CMK (cell line): ENCODE measurements at regions not wholly inside any gene's neighbourhood (a gene's known extent, or its start where the extent isn't known, plus 50 kb on each side); places are given as distances from the start of the nearest gene placed in this dataset.

Source experiments
- DNase-seq: peaks from one replicate; pipeline ENCODE4 v3.0.0-alpha.2; 2010; ENCODE audit warnings: low read depth

DNA sequence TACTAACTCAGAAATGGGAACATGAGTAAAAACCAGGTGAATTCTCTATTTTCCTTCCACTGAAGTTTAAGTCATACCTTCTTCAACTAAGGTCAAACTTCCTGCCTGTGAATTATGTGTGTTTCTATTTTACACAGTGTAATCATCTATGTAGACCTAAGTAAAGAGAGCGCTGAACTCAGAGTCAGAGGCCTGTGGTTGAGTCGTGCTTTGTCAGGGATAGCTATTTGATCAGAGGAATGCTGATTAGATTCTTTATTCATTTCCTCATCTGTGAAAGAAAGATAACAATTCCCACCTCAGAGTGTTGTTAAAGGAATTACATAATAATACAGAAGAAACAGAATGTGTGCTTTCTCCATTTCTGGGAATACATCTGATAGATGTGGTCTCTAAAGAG, 654.1 kb downstream of the STIM2 start:
- peak; percentile 45 for DNase-seq

DNA sequence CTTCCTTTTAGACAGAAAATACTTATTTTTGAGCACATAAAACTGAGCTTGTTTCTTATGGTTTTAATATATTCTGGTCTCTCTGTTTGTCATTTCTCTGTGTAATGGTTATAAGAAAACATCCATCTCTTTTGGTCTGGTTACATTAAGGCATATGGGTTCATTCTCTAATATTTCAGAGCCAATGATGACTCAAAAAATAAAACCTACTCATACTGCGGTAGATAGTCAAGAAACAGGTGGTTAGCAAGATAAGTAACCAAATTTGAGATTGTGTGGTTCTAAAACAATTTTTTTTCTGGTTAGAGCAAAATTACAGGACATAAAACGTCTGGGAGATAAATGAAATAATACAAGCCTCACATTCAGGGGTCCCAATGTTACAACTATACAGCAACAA, 654.5 kb downstream of the STIM2 start:
- peak; percentile 65 for DNase-seq

DNA sequence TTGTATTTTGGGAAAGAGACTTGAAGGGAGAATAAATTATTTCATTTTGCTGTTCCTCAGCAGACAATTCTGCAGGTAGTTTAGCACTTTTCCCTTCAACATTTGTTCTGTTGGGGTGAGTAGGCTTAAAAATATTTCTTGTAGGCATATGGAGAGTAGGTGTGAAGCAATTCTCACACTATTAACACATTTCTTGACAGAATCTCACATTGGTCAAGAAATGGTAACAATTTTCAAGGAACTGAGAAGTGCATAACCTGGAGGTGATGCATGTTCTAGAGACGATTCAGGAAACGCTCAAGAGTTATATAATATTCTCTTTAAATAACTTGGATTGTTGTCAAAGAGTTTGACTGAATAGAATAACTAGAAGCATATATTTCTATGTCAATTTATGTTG, 658.2 kb downstream of the STIM2 start:
- DNase-seq: no peak

DNA sequence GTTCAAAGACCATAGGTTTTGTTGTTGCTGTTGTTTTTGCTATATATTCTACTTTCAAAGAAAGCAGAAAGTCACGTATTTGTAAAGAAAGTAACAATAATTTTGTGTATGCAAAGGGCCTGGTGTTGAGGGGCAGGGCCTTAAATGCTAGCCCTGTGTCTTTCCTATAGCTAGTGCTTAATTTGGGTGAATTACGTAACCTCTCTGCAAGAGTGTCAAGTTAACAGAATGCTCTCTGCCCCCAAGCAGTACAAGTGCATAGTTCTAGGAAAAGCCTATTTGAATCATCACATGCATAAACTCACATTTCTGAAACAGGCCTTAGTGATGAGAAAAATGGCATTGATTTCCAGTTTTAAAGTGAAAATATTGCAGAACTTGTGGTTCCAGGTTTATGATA, 663.6 kb downstream of the STIM2 start:
- no peak for DNase-seq

DNA sequence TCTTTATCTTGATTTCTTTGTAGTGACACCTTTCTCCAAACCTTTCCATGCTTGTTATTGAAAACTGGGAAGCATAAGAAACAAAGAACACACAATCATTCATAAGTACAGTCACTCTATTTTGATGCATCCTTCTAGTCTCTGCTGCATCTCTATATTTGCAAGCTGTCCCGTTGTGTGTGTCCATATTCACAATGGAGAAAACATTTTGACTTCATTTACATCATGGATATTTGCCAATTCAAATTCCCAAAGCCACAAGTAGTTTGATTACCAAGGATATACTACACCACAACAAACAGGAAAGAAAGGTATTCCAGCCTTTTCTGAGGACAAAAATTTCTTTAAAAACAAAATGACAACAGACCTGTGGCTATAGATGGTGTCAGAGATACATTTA, 673.8 kb downstream of the STIM2 start:
- DNase-seq: no peak

DNA sequence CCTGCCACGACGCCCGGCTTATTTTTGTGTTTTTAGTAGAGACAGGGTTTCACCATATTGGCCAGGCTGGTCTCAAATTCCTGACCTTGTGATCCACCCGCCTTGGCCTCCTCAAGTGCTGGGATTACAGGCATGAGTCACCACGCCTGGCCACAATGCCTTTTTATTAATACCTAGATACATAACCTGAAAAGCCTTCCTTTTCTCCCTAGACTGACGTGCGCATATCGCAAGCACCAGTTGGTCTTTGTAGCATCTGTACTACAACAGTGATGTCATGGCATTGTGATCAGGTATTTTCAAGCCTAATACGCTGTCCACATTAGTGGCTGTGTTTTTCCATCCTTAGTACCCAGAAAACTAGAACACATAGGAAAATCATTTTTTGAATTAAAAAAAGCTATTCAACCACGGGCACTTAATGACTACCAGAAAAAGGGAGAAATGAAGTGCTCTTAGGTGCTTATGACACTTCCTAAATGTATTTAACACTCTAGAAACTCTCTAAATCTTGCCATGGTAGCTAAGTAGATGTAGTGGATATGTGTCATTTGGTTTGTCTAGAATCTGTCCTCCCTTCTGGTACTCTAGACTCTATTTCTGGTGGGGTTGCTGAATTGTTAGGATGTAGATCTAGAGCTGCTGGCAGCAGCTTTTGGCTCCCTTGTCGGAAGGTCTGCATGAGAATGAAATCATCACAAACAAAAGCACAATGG, 707.8 kb downstream of the STIM2 start:
- DNase-seq: no peak

DNA sequence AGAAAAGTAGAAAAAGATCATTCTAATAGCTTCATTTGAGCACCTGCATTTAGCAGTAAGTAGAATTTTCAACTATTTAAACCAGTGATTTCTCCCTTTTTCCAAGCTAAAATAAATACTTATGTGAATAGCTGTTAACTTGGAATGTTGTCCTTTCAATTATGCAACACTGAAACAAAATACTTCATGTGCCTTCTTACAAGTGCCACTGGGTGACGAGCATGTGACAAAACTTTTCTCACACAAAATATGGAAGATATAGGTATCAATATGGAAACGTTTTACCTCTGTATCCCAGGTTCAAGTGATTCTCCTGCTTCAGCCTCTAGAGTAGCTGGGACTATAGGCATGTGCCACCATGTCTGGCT, 708.3 kb downstream of the STIM2 start:
- no peak for DNase-seq

DNA sequence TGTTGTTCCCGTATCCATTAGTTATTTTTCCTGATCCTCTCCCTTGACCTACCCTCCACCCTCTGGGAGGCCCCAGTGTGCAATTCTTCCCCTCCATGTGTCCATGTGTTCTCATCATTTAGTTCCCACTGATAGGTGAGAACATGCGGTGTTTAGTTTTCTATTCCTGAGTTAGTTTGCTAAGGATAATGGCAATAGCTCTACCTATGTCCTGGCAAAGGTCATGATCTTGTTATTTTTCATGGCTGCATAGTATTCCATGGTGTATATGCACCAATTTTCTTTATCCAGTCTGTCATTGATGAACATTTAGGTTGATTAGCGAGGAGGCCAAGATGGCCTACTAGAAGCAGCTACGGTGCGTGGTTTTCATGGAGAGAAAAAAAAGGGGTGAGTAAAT, 714.1 kb downstream of the STIM2 start:
- no peak for DNase-seq

DNA sequence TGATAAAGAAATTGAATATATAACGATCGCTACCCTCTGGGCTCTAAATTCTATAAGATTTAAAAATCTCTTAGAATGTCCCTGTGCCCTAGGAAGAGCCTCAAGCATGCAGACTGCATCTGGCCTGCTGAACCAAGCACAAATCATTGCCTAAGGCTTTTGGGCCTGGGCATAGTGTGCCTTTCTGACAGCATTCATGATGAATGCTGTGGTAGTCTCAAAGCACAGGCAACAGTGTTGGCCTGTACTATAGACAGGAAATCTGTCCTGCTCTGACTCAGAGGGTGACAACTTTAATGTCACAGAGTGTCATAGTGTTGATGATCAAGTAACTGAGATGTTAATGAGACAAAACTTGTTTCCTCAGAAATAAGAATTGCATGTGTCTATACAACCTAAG, 717.3 kb downstream of the STIM2 start:
- DNase-seq: no peak

DNA sequence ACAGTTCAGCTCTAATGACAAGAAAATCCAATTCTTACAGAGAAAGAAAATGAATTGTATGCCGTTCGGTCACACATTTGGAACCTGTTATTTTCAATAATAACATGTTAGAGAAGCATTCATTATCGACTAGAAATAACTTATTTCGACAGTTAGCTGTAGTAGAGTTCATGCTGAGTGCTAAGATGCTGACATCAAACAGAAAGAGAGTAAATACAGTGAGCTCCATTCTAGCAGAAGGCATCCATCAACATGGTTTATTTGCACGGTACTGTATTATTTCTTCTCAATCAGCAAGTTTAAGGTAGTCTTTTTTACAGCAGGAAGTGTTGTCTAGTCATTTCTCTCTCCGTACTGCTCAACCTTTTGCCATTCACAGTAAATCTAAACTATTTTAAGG, 732.1 kb downstream of the STIM2 start:
- DNase-seq: no peak

DNA sequence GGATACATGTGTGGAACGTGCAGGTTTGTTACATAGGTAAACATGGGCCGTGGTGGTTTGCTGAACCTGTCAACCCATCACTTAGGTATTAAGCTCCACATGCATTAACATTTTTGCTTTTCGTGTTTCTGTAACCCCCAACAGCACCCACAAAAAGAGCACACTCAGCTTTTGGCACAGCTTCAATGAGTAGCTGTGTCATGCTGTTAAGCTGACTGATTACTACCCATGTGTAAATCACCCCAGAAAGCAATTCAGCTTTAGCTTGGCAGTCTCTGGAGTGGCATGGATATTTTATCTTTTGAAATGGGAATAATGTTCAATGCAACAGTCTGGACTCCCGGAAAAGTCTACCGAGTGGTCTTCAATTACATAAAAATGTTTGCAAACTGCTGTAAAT, 734.3 kb downstream of the STIM2 start:
- DNase-seq: no peak

DNA sequence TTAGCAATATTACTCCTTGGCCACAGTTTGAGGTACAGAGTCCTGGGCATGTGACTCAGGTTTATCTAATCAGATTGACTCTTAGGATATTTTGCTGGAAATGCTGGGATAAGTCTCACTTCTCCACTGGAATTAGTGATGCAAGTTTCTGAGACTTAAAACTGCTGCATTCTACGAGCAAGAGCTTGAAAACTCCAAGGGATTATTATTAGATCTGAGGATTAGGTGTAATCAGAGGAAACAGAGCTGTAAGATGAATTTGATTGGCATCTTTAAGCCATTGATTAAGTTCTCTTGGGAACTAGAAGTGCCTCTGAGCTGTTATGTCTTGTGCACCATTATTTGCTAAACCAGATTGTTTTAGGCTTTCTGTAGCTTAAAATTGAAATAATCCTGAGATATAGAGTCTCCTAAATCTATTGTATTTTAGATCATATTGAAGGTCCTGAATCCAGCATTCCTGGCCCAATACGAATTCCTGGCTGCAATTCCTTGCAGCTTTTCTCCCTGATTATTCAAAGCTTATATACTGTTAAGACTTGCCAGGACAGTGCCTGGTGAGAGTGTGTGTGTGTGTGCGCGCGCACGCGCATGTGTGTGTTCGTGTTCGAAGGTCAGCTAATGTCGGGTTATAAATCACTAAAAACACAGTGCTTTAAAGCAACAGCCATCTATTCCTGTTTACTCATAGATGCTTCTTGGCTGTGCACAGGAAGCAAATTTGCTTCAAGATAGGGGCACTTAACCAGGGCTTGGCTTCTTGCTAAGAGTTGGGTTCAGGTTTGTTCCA, 735.1 kb downstream of the STIM2 start:
- DNase-seq: no peak

DNA sequence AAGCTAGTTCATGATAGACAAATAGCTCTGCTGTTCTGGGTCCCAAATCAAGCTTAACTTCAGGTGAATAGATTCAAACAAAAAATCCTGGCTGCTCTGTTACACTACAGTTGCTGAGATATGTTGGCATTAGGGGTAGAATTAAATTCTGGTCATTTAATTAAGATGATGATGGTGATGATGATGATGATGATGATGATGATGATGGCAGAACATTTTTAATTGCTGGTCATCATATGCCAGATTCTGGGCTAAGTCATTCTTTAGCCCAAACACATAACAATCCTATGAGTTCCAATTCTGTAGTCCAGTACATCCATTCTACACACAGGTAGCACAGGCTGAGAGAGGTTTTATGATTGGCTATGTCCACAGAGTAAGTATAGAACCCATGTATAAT, 741.5 kb downstream of the STIM2 start:
- DNase-seq: no peak

DNA sequence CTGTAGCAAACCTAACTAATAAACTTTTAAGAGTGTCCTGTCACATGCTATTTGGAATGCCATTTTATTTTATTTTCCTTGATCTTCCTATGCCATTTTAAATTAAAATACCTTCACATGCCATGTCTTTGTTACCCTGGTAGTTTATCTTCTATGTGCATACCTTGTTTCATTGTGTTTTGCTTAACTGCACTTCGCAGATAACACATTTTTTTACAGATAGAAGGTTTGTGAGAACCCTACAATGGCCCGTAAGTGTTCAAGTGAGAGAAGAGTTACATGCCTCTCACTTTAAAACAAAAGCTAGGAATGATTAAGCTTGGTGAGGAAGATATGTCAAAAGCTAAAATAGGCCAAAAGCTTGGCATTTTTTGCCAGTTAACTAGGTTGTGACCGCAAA, 744.1 kb downstream of the STIM2 start:
- DNase-seq: no peak

DNA sequence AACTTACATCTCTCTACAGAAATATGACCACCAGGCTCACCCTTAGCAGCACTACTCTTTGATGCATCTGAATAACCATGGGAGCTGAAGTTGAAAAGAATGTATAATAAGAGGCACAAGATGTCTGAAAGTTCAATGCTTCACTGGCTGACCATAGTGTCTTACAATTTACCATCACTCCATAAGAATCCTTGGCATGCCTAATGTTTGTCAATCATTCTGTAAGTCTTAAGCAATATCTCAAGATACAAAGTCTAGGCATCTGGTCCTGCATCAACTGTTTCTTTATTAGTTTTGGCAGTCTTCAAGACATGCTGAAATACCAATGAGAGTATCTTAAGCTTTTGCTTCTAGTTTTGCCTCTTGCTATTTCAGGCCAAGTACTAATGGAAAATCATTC, 755.5 kb downstream of the STIM2 start:
- no peak for DNase-seq

DNA sequence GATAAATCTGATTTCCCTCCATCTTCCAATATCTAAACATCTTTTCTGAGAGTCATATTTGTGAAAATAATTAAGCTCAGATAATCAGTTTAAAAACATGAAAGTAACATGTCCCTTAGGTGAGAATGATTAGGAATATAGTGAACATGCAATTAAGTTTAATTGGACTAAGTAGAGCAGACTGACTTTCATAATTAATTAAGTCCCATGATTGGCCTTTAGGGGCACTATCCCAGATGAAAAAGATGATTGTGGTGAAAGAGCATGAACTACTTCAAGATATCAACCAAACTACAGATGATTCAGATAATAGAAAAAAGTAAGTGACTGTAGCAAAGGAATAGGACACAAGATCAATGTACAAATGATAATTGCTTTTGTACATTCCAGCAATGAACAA, 758.8 kb downstream of the STIM2 start:
- no peak for DNase-seq

DNA sequence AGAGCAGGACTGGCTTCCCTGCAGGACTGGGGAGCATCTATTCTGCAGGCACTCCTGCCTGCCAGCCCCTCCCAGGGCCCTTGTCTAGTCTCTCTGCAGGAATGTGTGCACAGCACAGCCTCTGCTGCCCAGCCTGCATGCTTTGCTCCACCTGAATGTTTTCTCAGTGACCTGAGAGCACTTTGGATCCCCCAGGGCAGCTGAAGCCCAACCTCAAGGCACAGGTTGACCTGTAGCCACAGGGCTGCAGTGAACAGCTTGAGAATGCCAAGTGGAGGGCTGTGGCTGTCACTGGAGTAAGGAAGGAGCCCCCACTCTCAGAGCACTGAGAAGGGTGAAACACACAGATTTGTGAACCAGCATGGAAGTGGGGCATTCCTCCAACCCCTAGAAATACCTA, 760.2 kb downstream of the STIM2 start:
- DNase-seq: no peak

DNA sequence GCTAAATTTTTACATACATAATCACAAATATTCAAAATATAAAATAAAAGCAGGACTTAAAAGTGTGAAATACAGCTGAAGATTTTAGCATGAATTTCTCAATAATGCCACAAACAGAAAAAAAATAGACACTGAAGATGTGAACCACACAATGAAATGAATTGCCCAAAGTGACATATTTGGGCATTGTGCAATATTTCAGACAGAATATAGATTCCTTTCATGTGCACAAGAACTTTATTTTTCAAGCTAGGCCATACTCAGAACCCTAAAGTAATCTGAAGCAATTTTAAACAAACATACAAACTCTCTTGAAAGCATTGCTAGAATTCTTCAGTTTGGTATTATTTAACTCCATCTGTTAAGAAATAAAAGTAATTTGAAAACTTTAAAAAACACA, 764.1 kb downstream of the STIM2 start:
- no peak for DNase-seq

DNA sequence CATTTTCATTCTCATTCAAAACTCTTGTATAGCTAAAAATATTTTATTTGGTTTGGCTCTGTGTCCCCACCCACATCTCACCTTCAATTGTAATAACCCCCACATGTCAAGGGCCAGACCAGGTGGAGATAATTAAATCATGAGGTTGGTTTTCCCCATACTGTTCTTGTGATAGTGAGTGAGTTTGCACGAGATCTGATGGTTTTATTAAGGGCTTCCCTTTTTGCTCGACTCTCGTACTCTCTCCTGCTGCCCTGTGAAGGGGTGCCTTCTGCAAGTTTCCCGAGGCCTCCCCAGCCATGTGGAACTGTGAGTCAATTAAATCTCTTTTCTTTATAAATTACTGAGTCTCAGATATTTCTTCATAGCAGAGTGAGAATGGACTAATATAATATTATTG, 768.0 kb downstream of the STIM2 start:
- no peak for DNase-seq

DNA sequence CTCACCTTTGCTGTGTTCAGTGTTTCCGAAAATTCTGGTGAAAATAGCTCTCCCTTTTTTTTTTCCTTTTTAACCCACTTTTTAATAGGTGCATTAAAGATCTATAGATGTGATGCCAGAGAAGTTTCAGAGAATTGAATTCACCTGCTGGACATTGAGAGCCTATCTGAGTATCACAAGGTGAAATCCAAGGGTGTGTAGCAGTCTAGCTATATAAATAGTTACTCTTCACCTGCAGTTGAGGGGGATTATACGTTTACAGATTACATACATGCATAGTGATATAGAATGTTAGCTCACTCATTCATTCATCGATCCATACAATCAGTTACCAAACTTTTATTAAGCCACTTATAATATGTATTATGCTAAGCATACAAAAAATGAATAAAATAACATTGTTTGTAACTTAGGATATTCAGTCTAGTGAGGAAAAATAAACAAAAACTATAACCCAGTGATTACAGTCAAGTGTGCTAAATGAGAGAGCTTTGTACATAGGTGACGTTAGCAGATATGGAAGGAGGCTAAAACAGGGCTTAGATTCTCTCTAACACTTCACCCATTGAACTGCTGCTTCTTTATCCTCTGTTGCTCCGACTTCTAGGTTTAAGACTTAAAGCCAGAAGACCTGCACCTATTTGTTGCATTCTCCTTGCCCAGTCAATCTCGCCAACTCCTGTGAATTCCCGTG, 769.0 kb downstream of the STIM2 start:
- DNase-seq: no peak

DNA sequence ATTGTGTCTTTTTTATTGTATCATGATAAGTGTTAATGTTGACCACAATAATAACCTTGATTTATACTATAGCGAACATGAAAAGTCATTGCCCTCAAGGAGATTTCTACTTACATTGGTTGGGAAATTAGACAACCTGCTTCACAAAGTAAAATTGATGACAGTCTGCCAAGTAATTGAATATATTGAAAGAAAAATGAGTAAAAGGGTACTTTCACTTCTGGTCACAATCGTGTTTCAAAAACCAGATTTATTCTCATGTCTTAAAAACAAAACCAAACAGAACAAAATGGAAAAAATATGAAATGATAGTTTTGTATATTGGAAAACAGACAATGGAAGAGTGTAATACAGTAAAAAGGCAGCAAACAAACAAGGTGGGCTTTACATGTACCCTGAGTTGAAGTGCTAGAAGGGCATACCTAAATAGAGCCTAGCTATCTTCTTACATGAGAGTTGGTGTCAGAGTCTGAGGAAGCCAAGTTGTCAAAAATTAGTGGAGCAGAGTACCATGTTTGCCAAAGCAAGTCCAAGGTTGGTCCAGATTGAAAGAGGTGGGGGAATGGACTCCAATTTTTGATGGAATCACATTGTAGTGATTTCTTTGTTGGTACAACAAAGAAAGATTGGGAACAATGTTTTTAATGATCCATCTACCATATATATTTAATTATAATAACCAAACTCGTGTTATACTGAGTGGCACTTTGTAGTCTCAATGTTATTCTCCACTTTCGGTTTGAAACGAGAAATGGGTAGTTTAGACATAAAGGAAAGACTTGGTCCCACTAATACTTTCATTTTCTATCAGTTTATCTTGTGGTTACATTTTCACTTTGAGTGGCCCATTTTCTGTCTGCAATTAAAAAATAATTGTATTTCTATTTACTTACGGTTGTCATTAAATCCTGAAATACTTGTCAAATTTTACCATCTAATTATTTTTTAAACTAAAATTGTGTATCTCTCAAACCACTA, 775.6 kb downstream of the STIM2 start:
- no peak for DNase-seq
